NT2/D1 (cell line): ENCODE measurements at regions not wholly inside any gene's neighbourhood (a gene's known extent, or its start where the extent isn't known, plus 50 kb on each side); places are given as distances from the start of the nearest gene placed in this dataset.
"Not testable (repeated sequence)": the region's sequence is repeated elsewhere in the genome, so short reads cannot be mapped to it uniquely, and the experiment has no call there.

ENCODE experiments used
- DNase-seq: peaks from one replicate; pipeline ENCODE4 v3.0.0-alpha.2; 2011; ENCODE audit warnings: low read depth, low spot score
- H3K27me3 ChIP-seq: 2 replicates; pipeline ENCODE4 v1.6.0; 2011; ENCODE audit warnings: mild to moderate bottlenecking; ENCODE audit not compliant: insufficient read length, insufficient read depth
- H3K36me3 ChIP-seq: 2 replicates; pipeline ENCODE4 v1.6.1; 2011; ENCODE audit warnings: mild to moderate bottlenecking, low read length, mixed read lengths; ENCODE audit not compliant: insufficient read depth, insufficient read length
- H3K4me1 ChIP-seq: 2 replicates; pipeline ENCODE4 v1.5.1; 2011; ENCODE audit not compliant: insufficient read depth, insufficient read length
- H3K4me3 ChIP-seq: 2 replicates; pipeline ENCODE4 v1.5.1; 2011; ENCODE audit warnings: low read depth; ENCODE audit not compliant: insufficient read length
- H3K9ac ChIP-seq: 2 replicates; pipeline ENCODE4 v1.6.0; 2011; ENCODE audit warnings: low read depth; ENCODE audit not compliant: insufficient read length
- H3K9me3 ChIP-seq: 2 replicates; pipeline ENCODE4 v1.5.1; 2011; ENCODE audit warnings: mild to moderate bottlenecking, low read length; ENCODE audit not compliant: insufficient read depth
- SUZ12 ChIP-seq: IDR thresholded peaks from 2 replicates; pipeline ENCODE4 v1.6.1; 2011; ENCODE audit not compliant: insufficient read length, insufficient read depth; ENCODE audit errors: extremely low read depth
- YY1 ChIP-seq: IDR thresholded peaks from 2 replicates; pipeline ENCODE4 v1.6.1; 2011; ENCODE audit not compliant: insufficient read length, insufficient read depth
- ZNF274 ChIP-seq: IDR thresholded peaks from 2 replicates; pipeline ENCODE4 v1.6.1; 2011; ENCODE audit warnings: mild to moderate bottlenecking, low read depth, low read length

DNA sequence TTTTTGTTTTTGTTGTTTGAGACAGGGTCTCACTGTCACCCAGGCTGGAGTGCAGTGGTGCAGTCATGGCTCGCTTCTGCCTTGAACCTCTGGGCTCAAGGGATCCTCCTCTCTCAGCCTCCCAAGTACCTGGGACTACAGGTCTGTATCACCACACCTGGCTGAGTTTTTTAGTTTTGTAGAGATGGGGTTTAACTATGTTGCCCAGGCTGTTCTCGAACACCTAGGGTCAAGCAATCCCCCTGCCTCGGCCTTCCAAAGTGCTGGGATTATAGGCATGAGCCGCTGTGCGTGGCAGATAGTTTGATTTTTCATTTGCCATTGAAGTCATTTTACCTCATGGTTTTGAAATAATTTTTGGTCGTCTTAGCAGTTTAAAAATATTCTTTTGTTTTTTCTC lies 94.3 kb upstream of the EIF5 start:
- Histone ChIP-seq H3K9me3 (peaks cover 33% of the 10 kb centered on the region), H3K4me1 (no peaks in the 10 kb centered on the region), H3K27me3 (no peaks in the 10 kb centered on the region), H3K4me3 (no peak overlapping the region), H3K36me3 (no peaks in the 10 kb centered on the region), H3K9ac (no peak overlapping the region)
- DNase-seq = no peak
- TF ChIP-seq SUZ12 (no peak), YY1 (no peak), ZNF274 (no peak)

DNA sequence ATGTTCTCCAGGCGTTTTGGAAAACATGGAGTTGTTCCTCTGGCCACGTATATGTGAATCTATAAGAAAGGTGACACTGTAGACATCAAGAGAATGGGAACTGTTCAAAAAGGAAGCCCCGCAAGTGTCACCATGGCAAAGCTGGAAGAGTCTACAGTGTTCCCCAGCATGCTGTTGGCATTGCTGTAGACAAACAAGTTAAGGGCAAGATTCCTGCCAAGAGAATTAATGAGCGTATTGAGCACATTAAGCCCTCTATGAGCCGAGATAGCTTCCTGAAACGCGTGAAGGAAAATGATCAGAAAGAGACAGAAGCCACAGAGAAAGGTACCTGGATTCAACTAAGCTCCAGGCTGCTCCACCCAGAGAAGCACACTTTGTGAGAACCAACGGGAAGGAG lies 92.5 kb upstream of the EIF5 start:
- H3K4me1 ChIP-seq = no peaks in the 10 kb centered on the region
- no peak for TF ChIP-seq SUZ12
- TF ChIP-seq ZNF274 = no peak
- TF ChIP-seq YY1 = no peak
- peaks cover 33% of the 10 kb centered on the region for H3K9me3 ChIP-seq
- no peak overlapping the region for H3K4me3 ChIP-seq
- DNase-seq = no peak
- H3K9ac ChIP-seq = no peak overlapping the region
- H3K36me3 ChIP-seq = no peaks in the 10 kb centered on the region
- no peaks in the 10 kb centered on the region for H3K27me3 ChIP-seq

DNA sequence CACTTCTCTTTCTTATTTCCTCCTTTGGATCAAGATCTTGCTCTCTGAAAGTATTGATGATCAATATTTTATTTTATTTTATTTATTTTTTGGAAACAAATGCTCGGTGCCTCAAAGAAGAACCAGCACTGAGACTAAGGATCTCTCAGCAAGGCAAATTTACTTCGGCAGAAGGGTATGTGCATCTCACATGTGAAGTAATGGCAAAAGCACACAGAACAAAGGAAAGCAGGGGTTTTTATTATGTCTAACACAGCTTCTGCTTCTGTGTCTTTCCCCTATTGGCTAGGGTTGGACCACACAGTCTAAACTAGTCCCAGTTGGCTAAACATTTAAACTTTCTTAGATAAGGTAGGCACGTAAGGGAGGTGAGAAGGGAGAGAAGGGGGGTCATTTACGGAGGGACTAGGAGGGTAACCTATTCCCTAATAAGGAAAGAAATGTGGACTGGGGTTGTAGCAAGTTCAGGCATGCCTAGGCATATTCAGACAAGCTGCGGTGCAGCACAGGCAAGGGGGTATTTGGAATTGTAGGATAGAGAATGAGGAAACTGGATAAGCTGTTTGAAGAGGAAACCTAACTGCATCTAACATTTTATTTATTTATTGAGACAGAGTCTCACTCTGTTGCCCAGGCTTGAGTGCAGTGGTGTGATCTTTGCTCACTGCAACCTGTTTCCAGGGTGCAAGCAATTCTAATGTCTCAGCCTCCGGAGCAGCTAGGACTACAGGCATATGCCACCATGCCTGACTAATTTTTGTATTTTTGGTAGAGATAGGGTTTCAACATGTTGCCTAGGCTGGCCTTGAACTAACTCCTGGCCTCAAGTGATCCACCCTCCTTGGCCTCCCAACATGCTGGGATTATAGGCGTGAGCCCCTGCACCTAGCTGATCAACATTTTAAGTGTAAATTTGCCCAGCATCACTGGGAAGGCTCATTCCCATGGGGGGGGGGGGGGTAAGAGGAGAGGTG lies 90.0 kb upstream of the EIF5 start:
- no peak for DNase-seq
- H3K9ac ChIP-seq = no peak overlapping the region

DNA sequence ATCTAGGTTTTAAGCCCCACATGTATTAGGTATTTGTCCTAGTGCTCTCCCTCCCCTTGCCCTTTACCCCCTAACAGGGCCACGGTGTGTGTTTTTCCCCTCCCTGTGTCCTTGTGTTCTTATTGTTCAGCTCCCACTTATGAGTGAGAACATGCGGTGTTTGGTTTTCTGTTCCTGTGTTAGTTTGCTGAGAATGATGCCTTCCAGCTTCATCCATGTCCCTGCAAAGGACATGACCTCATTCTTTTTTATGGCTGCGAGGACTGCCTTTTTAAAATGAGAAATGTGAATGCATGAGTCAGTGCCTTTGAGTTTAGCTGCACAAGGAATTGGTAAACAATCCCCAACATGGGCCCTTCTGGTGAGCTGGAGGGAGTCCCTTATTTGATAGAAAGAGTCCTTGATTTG lies 88.4 kb upstream of the EIF5 start:
- H3K9me3 ChIP-seq, H3K4me3 ChIP-seq, H3K4me1 ChIP-seq, H3K36me3 ChIP-seq, H3K9ac ChIP-seq, H3K27me3 ChIP-seq, DNase-seq: not testable (repeated sequence)

More for the DNA sequence above, 90.0 kb upstream of the EIF5 start:
- no peaks in the 10 kb centered on the region for H3K36me3 ChIP-seq
- H3K27me3 ChIP-seq = no peaks in the 10 kb centered on the region
- no peak overlapping the region for H3K4me3 ChIP-seq
- peaks cover 23% of the 10 kb centered on the region for H3K9me3 ChIP-seq
- TF ChIP-seq YY1 (no peak), ZNF274 (no peak), SUZ12 (no peak)
- no peaks in the 10 kb centered on the region for H3K4me1 ChIP-seq

DNA sequence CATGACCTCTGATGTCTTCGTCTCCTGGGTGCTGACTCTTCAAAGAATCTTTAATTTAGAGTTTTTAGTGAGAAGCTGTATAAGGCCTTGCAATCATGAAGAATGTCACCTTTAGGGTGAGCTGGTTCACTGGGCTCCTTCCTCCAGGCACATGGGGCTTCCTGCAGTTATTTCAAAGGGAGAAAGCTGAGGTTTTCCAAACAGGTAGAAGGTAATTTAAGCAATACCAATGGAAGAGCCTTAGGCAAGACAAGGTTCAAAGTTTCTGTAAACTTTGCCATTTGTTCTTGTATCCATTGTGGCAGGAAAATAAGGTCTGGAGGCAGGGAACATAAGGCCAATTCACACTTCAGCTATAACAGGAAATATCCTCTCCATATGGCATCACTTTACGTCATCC lies 88.0 kb upstream of the EIF5 start:
- Histone ChIP-seq H3K9me3 (peaks cover 10% of the 10 kb centered on the region; the same call in 1 of the 2 replicates), H3K9ac (no peak overlapping the region), H3K36me3 (no peaks in the 10 kb centered on the region), H3K4me1 (no peaks in the 10 kb centered on the region), H3K27me3 (no peaks in the 10 kb centered on the region), H3K4me3 (no peak overlapping the region)
- TF ChIP-seq SUZ12 (no peak), YY1 (no peak), ZNF274 (no peak)
- no peak for DNase-seq

DNA sequence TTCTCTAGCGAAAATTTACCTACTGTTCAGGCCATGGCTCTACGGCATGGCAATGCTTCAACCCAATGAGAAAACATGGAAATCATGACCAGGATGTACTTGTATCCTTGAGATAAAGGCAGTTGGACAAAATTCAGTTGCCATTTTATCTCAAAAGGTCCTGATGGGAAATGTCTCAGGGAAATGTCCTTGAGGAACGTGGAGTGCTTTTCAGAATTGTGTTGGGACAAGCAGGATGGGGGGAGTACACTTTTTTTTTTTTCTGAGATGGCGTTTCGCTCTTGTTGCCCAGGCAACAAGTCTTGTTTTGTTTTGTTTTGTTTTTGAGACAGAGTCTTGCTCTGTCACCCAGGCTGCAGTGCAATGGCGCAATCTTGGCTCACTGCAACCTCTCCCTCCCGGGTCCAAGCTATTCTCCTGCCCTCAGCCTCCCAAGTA lies 86.8 kb upstream of the EIF5 start:
- no peak for TF ChIP-seq SUZ12
- TF ChIP-seq YY1 = no peak
- no peak for TF ChIP-seq ZNF274
- Histone ChIP-seq H3K36me3 (no peaks in the 10 kb centered on the region), H3K4me3 (no peak overlapping the region), H3K9me3 (peaks cover 14% of the 10 kb centered on the region; the same call in 1 of the 2 replicates), H3K27me3 (no peaks in the 10 kb centered on the region), H3K9ac (no peak overlapping the region), H3K4me1 (no peaks in the 10 kb centered on the region)
- DNase-seq = no peak

DNA sequence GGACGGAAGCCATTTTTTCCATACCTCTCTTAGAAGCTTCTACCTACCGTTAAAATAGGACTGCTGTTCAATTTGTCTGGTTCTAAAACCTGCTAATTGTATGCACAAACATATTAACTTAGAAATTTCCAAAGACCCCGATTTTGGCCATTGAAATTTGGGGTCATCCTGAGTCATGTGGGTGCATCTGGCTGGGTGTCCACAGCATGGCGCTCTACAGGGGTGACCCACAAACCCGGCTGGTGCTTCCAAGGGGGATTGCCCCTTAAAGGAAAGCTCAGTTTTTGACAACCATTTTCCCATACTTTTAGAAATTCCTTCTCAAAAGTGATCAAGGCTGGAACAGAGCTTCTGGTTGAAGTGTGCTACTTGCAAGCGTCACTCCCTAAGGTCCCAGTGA lies 83.9 kb upstream of the EIF5 start:
- no peak overlapping the region for H3K9ac ChIP-seq
- no peaks in the 10 kb centered on the region for H3K4me1 ChIP-seq
- H3K4me3 ChIP-seq = no peak overlapping the region
- H3K9me3 ChIP-seq = peaks cover 4% of the 10 kb centered on the region; the same call in 1 of the 2 replicates
- TF ChIP-seq YY1 (no peak), ZNF274 (no peak), SUZ12 (no peak)
- H3K36me3 ChIP-seq = no peaks in the 10 kb centered on the region
- H3K27me3 ChIP-seq = no peaks in the 10 kb centered on the region
- DNase-seq = no peak

DNA sequence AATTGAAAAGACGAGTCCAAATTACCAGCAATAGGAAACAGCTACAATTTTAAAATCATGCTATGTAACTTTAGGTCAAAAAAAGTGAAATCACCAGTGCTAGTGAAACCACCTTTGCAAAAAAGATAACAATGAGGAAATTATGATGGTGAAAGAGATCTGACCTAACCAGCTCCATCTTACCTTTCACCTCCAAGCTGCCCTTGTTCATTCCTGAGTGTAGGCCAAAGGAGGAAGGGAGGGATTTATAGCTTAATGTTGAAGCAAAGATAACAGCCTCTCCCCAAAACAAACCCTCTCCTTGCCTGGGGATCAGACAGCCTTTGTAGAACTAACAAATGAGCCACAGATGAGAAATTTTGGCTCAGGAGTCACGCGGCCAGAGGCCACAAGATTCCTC lies 83.2 kb upstream of the EIF5 start:
- Histone ChIP-seq H3K9ac (no peak overlapping the region), H3K4me3 (no peak overlapping the region), H3K36me3 (no peaks in the 10 kb centered on the region), H3K9me3 (peaks cover 4% of the 10 kb centered on the region; the same call in 1 of the 2 replicates), H3K4me1 (no peaks in the 10 kb centered on the region), H3K27me3 (no peaks in the 10 kb centered on the region)
- no peak for DNase-seq
- TF ChIP-seq ZNF274 (no peak), SUZ12 (no peak), YY1 (no peak)
